Chondrocyte (in vitro differentiated cells): ENCODE measurements at regions not wholly inside any gene's neighbourhood (a gene's known extent, or its start where the extent isn't known, plus 50 kb on each side); places are given as distances from the start of the nearest gene placed in this dataset.

Experiments used
- DNase-seq: peaks from one replicate; pipeline ENCODE4 v3.0.0; 2021; ENCODE audit warnings: mixed read lengths, low spot score
- H3K27ac Mint-ChIP-seq: one replicate; pipeline ENCODE4 v1.8.0; 2021; ENCODE audit warnings: mild to moderate bottlenecking, moderate library complexity, mixed read lengths; ENCODE audit not compliant: unreplicated experiment
- H3K27me3 Mint-ChIP-seq: 2 replicates; pipeline ENCODE4 v1.8.0; 2021; ENCODE audit warnings: low read depth, mixed read lengths
- H3K36me3 Mint-ChIP-seq: 2 replicates; pipeline ENCODE4 v1.8.0; 2021; ENCODE audit warnings: low read depth, mixed read lengths
- H3K4me1 Mint-ChIP-seq: 2 replicates; pipeline ENCODE4 v1.8.0; 2021; ENCODE audit warnings: low read depth, mild to moderate bottlenecking, mixed read lengths
- H3K4me3 Mint-ChIP-seq: one replicate; pipeline ENCODE4 v1.8.0; 2021; ENCODE audit warnings: mild to moderate bottlenecking, moderate library complexity, mixed read lengths; ENCODE audit not compliant: unreplicated experiment
- H3K9me3 Mint-ChIP-seq: 2 replicates; pipeline ENCODE4 v1.8.0; 2021; ENCODE audit warnings: low read depth, mixed read lengths
- TF ChIP-seq, protein P1 (sequence below): fragments of 200-600 bp; sonication (generic); IDR thresholded peaks from 2 replicates; pipeline ENCODE4 v1.5.0; 2021; ENCODE audit warnings: antibody characterized with exemption, mild to moderate bottlenecking, moderate library complexity

DNA sequence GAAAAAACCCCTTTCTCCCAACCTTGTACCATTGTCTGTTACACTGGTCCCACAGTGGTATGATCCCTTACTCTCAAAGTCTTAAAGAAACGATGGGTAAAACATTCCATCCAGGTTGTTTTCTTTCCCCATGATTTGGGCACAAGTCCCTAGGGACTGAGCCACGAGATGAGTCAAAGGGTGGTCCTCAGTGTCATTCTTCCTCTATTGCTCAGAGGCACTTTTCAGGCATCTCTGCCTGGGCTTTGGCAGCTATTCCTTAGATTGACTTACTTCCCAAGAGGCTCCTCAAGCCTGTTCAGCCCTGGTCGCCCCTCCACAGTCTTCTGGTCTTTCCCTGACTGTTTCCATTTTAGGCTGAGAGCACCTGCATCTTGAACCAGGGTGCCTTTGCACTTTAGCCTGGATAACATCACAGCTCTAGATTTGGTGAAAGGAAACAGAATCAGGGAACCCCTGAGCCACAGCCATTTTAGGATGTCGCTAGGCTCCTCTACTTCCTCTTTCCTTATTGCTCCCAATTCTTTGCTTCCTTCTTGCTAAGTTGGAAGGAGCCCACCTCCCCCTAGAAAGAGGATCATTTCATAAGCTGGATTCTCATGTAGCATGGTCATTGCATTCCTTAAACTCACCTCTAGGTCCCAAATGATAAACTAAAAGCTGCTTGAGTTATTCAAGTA lies 131.0 kb upstream of the TPRG1 start:
- H3K4me3 Mint-ChIP-seq: no peak overlapping the region
- DNase-seq: no peak
- no peak overlapping the region for H3K27ac Mint-ChIP-seq
- H3K27me3 Mint-ChIP-seq: no peaks in the 10 kb centered on the region
- H3K36me3 Mint-ChIP-seq: no peaks in the 10 kb centered on the region
- peaks cover 5% of the 10 kb centered on the region for H3K4me1 Mint-ChIP-seq
- peaks cover 4% of the 10 kb centered on the region for H3K9me3 Mint-ChIP-seq
- TF ChIP-seq, protein P1, sequence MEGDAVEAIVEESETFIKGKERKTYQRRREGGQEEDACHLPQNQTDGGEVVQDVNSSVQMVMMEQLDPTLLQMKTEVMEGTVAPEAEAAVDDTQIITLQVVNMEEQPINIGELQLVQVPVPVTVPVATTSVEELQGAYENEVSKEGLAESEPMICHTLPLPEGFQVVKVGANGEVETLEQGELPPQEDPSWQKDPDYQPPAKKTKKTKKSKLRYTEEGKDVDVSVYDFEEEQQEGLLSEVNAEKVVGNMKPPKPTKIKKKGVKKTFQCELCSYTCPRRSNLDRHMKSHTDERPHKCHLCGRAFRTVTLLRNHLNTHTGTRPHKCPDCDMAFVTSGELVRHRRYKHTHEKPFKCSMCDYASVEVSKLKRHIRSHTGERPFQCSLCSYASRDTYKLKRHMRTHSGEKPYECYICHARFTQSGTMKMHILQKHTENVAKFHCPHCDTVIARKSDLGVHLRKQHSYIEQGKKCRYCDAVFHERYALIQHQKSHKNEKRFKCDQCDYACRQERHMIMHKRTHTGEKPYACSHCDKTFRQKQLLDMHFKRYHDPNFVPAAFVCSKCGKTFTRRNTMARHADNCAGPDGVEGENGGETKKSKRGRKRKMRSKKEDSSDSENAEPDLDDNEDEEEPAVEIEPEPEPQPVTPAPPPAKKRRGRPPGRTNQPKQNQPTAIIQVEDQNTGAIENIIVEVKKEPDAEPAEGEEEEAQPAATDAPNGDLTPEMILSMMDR: no peak

DNA sequence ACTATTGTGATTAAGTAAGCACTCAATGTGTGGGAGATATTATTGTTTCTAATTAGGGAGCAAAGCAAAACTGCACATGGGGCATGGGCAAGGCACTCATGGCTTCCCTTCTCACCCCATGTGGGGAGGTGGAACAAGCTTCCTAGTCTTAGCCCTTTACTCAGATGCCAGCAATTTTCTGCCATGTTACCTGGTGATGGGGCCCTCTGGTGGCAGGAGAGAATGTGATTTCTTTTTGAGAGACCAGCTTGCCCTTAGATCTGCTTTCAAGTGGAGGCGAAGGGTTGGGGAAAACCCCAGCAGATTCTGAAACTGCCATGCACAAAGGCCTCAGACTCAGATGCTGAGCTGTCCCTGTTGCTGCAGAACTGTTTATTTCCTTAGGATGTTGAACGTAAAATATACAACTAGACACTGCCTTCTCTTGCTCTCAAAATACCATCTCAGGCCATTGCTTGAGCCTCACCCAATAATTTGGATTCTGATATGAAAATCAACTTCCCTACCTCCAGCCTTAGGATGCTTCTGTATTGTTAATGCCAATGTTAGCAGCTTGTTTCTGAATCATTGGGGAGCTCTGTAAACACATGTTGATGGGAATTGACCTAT lies 130.2 kb upstream of the TPRG1 start:
- Mint-ChIP-seq H3K9me3 (no peaks in the 10 kb centered on the region), H3K27ac (no peak overlapping the region), H3K4me3 (no peak overlapping the region), H3K27me3 (no peaks in the 10 kb centered on the region), H3K36me3 (no peaks in the 10 kb centered on the region), H3K4me1 (peaks cover 5% of the 10 kb centered on the region)
- DNase-seq: no peak
- TF ChIP-seq, protein P1: peak; percentile 67

DNA sequence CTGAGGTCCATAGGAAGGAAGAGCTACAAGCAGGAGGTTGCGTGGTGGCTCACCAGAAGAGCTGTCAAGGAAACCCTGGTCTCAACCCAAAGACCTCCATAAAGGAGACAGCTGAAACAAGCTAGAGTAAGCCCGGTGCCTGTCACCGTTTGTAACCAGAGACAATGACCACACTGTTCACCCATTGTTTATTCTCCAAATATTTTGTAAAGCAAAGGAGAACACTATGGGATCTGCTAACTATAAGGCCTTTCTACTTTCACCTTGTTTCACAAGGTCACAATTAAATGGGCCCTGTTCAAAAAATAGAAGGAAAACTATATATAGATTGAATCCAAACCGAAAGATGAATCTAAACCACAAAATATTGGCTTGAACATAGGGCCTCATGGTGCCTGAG lies 128.9 kb upstream of the TPRG1 start:
- Mint-ChIP-seq H3K9me3 (no peaks in the 10 kb centered on the region), H3K4me1 (peaks cover 5% of the 10 kb centered on the region), H3K27me3 (no peaks in the 10 kb centered on the region), H3K36me3 (no peaks in the 10 kb centered on the region), H3K4me3 (no peak overlapping the region), H3K27ac (no peak overlapping the region)
- no peak for DNase-seq
- TF ChIP-seq, protein P1: no peak

DNA sequence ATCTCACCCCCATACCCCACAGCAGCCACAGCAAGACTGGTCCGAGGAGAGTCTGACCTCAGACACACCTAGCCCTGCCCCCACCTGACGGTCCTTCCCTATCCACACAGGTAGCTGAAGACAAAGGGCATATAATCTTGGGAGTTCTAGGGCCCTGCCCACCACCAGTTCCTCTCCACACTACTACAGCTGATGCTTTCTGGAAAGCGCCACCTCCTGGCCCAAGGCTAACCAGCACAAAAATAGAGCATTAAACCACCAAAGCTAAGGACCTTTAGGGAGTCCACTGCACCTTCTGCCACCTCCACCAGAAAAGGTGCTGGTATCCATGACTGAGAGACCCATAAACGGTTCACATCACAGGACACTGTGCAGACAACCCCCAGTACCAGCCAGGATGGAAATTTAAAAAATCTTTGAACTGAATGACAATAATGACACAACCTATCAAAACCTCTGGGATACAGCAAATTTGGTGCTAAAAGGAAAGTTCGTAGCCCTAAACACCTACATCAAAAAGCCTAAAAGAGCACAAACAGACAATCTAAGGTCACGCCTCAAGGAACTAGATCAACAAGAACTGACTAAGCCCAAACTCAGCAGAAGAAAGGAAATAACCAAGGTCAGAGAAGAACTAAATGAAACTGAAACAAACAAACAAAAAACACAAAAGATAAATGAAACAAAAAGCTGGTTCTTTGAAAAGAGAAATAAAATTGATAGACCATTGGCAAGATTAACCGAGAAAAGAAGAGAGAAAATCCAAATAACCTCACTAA lies 122.1 kb upstream of the TPRG1 start:
- no peak overlapping the region for H3K4me3 Mint-ChIP-seq
- peaks cover 1% of the 10 kb centered on the region for H3K27me3 Mint-ChIP-seq
- H3K36me3 Mint-ChIP-seq: peaks cover 4% of the 10 kb centered on the region
- TF ChIP-seq, protein P1: no peak
- no peak for DNase-seq
- H3K4me1 Mint-ChIP-seq: peaks cover 2% of the 10 kb centered on the region
- peaks cover 28% of the 10 kb centered on the region for H3K9me3 Mint-ChIP-seq
- H3K27ac Mint-ChIP-seq: no peak overlapping the region

DNA sequence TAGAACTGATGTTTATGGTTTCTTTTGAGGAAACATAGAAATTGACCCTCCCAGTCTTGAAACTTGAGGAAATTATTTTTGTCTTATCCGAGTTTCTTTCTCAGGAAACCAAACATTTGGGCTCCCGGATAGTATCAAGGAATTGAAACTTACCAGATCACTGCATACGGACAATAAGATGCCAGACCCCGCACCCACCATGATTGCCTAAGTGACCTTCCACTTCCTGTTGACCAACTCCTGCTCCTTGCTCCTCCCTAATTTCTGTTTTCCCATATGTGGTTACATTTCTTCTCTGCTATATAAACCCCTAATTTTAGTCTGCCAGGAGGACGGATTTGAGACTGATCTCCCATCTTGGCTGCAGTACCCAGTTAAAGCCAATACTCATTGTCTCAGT lies 118.4 kb upstream of the TPRG1 start:
- Mint-ChIP-seq H3K9me3 (peaks cover 28% of the 10 kb centered on the region), H3K4me3 (no peak overlapping the region), H3K27ac (no peak overlapping the region), H3K36me3 (peaks cover 4% of the 10 kb centered on the region), H3K4me1 (peaks cover 9% of the 10 kb centered on the region), H3K27me3 (peaks cover 1% of the 10 kb centered on the region)
- no peak for DNase-seq
- TF ChIP-seq, protein P1: no peak
